HT-29 (cell line): ENCODE measurements at regions not wholly inside any gene's neighbourhood (a gene's known extent, or its start where the extent isn't known, plus 50 kb on each side); places are given as distances from the start of the nearest gene placed in this dataset.
"Not testable (repeated sequence)": the region's sequence is repeated elsewhere in the genome, so short reads cannot be mapped to it uniquely, and the experiment has no call there.

Experiments
- DNase-seq: peaks from one replicate; pipeline ENCODE4 v3.0.0-alpha.2; 2015; ENCODE audit warnings: low spot score

- DNase-seq, result no peak
These were observed 281.9 kb upstream of the HS3ST1 start for GRCh38 chr4:11710453-11711093.

DNA sequence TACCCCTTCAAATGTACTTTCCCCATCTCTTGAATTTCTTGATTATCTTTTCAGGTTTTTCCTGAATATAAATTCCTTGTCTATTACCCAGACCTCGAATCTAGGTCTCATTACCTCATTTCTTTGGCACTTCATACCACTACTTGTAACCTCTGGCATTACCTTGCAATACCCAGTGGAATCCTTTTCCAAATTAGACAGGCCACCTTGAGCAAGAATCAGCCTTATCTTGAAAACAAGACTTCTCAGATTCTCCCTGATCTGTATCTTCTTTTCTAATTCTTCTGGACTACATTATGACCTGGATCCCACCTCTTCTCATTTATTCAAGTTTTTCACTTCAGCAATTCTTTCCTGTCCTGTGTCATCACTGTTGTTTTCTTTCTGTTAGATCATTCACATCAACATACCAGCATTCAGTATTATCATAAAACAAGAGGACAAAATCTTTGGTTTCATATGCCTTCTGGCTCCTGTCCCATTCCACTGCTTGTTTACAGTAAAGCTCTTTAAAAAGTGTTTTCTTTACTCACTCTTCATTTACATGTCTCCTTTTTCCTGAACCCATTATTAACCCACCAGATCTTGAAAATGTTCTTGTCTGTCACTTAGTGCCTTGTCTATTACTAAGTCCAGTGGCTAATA lies 275.6 kb upstream of the HS3ST1 start:
- no peak for DNase-seq

DNA sequence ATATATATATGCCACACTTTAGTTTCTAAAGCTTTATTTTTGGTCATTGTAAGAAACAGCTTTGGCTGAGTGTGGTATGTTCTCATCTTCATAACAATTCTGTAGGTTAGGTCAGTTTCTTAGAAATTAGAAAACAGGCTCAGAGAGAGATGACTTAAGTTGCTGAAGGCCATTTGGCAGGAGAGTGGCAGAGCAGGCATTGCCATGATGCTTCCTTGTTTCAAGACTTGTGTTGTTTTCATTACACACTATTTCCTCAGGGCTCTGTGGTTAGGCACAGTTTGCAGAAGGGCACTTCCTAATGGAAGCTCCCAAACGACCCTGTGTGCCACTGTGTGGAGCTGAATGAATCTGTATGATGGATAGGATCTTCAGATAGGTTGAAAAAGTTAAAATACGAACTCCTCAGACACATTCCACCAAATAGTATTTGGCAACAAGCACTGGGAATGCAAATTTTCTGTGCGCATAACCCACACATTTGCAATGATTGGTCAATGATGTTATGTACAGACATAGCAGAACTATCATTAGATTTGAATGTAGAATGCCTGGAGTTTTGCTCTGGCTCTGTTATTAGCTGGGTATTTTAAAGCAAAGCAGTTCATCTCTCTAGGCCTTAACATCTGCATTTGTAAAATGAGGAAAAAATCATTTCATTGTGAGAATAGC lies 274.3 kb upstream of the HS3ST1 start:
- no peak for DNase-seq

DNA sequence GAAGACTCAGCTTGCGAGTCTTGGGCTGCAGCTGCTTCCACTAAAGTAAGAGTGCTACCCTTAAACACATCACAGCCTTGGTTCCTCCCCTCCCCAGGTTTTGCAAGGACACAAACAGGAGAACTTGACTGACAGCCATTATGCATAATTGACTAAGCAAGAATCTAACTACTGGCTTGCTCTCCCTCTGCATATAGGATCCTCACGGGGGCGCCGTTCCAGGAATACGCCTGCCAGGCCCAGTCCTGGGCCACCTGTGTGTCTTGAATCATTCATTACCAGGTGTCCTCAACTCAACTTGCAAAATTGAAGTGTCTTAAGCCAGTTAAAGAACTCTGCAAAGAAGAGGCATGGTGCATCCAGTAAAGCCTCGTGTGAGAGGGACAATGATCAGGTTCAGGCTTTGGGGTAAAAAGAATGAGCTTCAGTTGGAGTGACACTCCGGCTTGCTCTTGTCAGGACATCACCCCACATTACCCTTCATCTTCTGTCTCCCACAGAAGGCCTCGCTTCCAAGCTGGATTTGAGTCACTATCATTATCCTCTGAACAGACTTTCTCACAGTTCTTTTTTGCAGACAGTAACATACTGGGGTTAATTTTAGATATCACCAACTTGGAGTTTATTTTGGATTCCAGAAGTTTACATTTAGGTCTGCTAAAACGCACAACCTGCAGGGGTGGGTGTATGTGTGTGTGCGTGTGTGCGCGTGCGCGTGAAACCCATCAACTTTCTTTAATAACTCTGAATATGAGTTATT lies 273.5 kb upstream of the HS3ST1 start:
- no peak for DNase-seq

- no peak for DNase-seq
These were observed 272.1 kb upstream of the HS3ST1 start for GRCh38 chr4:11700751-11701226.

DNA sequence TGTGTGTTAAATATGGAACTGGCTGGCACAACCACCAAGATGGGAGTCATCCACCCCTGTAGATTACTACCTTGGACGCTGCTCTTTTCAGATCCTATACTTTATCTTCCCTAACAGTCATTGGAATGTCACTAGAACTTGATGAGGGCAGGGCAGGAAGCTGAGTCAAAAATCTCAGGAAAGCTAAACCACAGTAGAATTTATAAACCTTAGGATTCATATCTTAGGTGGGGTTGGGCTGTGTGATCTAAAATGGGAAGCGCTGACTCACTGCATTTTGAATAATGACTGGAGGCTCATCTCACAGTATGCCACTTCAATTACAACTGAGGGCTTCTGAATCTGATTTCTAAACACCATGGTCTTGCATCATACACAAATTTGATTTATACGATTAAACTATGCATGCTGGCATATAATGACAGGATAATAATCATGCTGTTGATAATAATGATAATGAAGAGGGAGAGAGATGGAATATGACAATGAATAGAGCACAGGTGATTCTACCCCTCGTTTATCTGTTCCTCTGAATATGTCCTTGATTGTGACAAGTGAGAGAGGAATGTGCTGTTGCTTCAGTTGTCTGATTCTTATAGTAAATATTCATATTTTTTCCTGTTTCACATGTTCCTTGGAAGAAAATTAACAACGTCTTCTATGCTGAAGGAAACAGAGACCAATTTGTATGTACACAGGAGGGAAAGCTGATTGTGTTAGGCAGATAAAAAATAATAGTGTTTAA lies 270.3 kb upstream of the HS3ST1 start:
- DNase-seq, result peak; percentile 44

GRCh38 chr4:11698033-11698432 lies 269.3 kb upstream of the HS3ST1 start:
- DNase-seq, result no peak

GRCh38 chr4:11693693-11694092 lies 265.0 kb upstream of the HS3ST1 start:
- DNase-seq, result no peak

GRCh38 chr4:11691236-11691635 lies 262.5 kb upstream of the HS3ST1 start:
- DNase-seq, result no peak

DNA sequence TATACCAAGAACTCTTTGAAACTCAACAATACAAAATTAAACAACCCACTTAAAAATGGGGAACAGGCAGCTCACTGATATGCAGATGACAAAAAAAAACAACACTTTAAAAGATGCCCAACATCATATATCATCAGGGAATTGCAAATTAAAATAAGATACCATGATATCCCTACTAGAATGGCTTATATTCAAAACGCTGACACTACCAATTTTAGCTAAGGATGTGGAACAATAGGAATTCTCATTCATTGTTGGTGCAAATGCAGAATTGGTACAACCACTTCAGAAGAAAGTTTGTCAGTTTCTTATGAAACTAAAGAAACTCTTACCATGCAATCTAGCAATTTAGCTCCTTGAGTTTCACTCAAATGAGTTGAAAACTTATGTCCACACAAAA lies 259.0 kb upstream of the HS3ST1 start:
- no peak for DNase-seq

- no peak for DNase-seq
These were observed 256.8 kb upstream of the HS3ST1 start for GRCh38 chr4:11685481-11685880.

DNA sequence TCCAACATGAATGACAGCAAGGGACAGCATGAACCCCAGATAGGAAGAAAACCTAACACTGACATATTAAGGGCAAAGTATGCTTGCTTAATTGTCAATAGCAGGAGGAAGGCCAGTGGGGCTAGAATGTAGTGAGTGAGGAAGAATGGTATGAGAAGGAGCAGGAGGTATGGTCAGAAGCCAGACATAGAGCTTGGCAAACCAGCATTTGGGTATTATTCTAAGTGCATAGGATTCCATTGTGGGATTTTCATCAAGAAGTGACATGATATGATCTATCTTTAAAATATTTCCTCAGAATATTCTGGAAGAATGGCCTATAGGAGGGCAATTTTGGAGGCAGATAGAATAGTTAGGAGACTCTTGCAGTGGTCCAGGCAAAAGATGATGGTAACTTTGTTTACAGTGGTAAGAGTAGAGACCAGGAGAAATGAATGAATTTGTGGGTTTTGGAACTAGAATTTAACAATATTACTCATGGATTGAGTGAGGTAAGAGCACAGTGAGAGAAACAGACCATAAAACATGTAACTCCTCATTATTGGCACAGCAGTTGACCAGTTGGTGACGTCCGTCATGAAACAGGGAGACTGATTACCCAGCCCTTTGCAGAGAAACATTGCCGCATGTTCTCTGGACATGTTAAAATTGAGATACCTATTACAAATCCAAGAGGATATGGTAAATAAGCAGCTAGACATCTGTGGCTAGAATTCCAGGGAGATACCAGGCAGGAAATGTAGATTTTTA lies 246.5 kb upstream of the HS3ST1 start:
- no peak for DNase-seq

DNA sequence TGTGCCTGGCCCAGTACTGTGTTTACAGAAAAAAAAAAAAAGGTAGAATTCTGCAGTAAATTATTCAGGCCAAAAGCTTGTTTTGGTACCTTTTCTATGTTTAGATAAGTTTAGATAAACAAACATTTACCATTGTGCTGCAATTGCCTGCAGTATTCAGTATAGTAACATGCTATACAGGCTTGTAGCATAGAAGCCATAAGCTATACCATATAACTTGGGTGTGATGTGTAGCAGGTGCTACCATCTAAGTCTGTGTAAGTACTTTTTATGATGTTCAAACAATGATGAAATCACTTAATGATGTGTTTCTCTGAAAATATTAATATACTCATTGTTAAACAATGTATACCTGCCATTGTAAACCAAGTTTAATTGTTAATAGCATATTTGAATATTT lies 241.6 kb upstream of the HS3ST1 start:
- no peak for DNase-seq

DNA sequence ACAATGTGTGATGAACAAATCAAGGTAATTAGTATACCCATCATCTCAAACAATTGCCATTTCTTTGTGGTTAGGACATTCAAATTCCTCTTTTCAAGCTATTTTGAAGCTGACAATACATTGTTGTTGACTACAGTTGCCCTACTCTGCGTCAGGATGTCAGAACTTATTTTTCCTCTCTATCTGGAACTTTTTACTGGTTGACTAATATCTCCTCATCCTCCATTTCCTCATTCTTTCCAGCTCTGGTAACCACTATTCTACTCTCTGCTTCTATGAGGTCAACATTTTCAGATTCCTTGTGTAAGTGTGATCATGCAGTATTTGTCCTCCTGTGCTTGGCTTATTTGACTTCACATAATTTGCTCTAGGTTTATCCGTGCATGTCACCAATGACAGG lies 240.5 kb upstream of the HS3ST1 start:
- no peak for DNase-seq

DNA sequence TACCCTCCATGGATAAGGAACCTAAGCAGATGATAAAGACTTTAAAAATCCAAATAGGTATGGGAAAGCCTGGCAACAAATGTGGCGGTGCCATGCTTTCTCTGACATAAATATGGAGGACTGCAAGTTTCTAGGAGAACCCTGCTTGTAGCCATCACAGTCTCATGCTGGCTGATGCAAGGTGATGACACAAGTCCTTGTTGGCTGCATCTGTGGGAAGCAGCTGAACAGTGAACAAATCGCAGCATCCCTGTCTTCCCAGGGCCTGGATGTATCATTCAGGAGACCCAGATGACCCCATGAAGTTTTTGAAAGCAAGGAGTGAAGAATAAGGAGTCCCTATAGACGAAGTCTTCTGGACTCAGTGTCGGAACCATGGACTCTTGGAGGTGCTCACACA lies 234.4 kb upstream of the HS3ST1 start:
- DNase-seq, result no peak

GRCh38 chr4:11650801-11651596 lies 222.3 kb upstream of the HS3ST1 start:
- peak; percentile 47 for DNase-seq

- no peak for DNase-seq
These were observed 218.7 kb upstream of the HS3ST1 start for GRCh38 chr4:11647433-11647832.

DNA sequence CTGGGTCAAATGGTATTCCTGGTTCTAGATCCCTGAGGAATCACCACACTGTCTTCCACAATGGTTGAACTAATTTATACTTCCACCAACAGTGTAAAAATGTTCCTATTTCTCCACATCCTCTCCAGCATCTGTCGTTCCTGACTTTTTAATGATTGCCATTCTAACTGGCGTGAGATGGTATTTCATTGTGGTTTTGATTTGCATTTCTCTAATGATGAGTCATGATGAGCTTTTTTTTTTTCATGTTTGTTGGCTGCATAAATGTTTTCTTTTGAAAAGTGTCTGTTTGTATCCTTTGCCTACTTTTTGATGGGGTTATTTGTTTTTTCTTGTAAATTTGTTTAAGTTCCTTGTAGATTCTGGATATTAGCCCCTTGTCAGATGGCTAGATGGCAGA lies 214.4 kb upstream of the HS3ST1 start:
- DNase-seq, result not testable (repeated sequence)

DNA sequence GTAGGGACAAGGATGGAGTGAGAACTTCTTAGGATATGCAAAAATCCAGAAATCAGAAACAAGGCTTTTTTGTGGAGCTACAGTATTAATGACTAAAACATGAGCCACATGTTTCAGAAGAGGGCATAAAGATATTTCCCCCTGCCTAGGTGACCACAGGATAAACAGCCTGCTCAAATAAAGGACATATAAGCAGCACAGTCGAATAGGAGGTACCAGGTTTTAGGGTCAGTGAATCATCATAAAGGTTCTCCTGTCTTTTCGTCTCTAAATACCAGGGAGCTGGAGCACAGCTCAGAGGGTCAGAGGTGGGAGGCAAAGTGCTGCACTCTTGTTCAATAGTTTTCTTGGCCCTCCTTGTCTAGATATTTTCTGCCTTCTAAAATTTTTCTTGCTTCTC lies 211.9 kb upstream of the HS3ST1 start:
- no peak for DNase-seq

DNA sequence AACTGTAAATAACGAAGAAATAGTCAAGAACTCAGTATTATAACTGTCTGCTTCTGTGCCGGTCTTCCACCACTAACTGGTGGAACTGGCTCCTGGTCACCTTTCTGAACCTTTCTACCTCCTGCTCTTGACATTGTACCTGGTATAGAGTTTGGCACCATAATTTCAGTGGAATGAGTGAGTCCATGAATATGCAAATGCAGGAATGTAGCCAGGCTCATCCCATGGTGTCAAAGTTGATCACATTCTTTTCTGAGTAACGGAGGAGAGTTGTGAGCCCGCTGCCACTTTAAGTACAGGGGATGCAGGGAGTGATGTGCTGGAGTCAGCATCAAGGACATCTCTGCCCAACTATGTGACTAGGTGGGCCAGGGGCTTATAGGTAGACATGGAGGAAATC lies 207.9 kb upstream of the HS3ST1 start:
- DNase-seq, result no peak
